Activated T-cell treated with anti-CD3 and anti-CD28 coated beads, Interleukin-2, amount 50 U/mL, for 4 hours (primary cell): ENCODE measurements at regions not wholly inside any gene's neighbourhood (a gene's known extent, or its start where the extent isn't known, plus 50 kb on each side); places are given as distances from the start of the nearest gene placed in this dataset.

ENCODE experiments used
- ATAC-seq, 2 donors: fragments of 200-7000 bp; cut with Tn5 transposase; one replicate each; pipeline ENCODE4 v1.10.0; 2021
- DNase-seq: peaks from one replicate; pipeline ENCODE4 v3.0.0-alpha.2; 2020
- H3K27me3 Mint-ChIP-seq: one replicate; pipeline ENCODE4 v1.8.0; 2021; ENCODE audit warnings: low read depth, mixed read lengths
- H3K36me3 Mint-ChIP-seq: one replicate; pipeline ENCODE4 v1.8.0; 2022; ENCODE audit warnings: mixed read lengths; ENCODE audit not compliant: insufficient read depth
- H3K4me1 Mint-ChIP-seq: one replicate; pipeline ENCODE4 v1.8.0; 2021; ENCODE audit warnings: low read depth, mixed read lengths
- H3K4me3 Mint-ChIP-seq: one replicate; pipeline ENCODE4 v1.8.0; 2021; ENCODE audit warnings: mild to moderate bottlenecking, moderate library complexity, mixed read lengths
- H3K9me3 Mint-ChIP-seq: one replicate; pipeline ENCODE4 v1.8.0; 2021; ENCODE audit warnings: mixed read lengths

DNA sequence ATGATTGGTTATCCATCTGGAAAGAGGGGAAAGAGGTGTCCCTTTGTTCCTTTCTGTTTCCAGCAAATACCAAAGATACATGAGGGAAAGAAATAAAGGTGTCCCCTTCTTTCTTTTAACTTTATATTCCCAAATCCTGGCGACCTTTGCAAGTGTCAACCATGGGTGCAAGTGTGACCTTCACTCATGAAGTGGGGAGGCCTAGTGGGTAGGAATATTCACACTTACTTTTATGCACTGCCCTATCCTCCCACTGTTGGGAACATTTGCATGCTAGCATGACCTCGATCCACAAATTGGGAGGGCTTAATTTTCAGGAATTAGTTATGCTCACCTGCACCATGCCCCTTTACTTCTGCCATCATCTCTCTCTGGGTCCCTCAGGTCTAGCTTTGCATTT is 70.2 kb upstream of the ZNF804A start:
- peaks cover 19% of the 10 kb centered on the region for H3K9me3 Mint-ChIP-seq
- H3K4me1 Mint-ChIP-seq, result no peaks in the 10 kb centered on the region
- H3K27me3 Mint-ChIP-seq, result no peaks in the 10 kb centered on the region
- DNase-seq (no peak), ATAC-seq (no peak)
- H3K4me3 Mint-ChIP-seq, result no peak overlapping the region
- H3K36me3 Mint-ChIP-seq, result no peaks in the 10 kb centered on the region

DNA sequence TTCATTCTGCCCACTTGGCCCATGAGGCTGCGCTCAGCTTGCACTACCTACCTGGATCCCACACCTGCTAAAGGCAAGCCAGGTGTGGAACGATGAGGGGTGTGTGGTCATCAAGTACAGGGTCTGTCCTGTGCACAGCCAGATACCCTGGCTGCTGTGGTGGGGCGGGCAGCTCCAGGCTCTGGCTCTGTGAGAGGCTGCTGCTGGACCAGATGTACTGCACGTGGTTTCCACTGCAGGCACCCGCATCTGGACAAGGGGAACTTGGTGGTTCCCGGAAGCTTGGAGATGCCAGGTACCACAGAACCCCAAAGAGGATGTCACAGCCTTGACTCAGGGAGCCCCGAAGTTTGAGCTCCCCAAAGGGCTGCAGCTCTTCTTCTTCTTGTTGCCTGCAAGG is 68.1 kb upstream of the ZNF804A start:
- H3K36me3 Mint-ChIP-seq, result no peaks in the 10 kb centered on the region

DNA sequence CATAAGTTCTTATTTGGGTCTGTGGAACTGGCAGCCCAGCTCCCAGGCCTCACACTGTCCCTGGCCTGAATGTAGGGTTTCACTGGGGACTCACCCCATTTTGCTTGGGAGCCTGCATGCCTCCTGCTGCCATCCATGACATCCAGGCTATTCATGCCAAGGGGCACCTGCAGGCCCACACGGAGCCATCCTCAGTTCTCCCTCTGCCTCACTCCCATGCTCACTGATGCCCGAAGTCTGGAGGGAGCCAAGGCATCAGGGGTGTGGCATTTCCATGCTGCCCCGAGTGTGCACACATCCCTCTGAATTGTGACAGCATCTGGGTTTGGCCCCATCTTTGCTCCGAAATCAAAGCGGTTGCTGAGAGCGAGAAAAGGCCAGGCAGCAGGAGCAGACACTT is 67.4 kb upstream of the ZNF804A start:
- no peak for DNase-seq
- Mint-ChIP-seq H3K36me3 (no peaks in the 10 kb centered on the region), H3K4me1 (no peaks in the 10 kb centered on the region), H3K4me3 (no peak overlapping the region), H3K9me3 (peaks cover 19% of the 10 kb centered on the region), H3K27me3 (no peaks in the 10 kb centered on the region)
- ATAC-seq, result no peak

More for the DNA sequence above, 68.1 kb upstream of the ZNF804A start:
- H3K4me3 Mint-ChIP-seq, result no peak overlapping the region
- H3K27me3 Mint-ChIP-seq, result no peaks in the 10 kb centered on the region
- DNase-seq (no peak), ATAC-seq (no peak)
- H3K4me1 Mint-ChIP-seq, result no peaks in the 10 kb centered on the region
- H3K9me3 Mint-ChIP-seq, result peaks cover 19% of the 10 kb centered on the region

DNA sequence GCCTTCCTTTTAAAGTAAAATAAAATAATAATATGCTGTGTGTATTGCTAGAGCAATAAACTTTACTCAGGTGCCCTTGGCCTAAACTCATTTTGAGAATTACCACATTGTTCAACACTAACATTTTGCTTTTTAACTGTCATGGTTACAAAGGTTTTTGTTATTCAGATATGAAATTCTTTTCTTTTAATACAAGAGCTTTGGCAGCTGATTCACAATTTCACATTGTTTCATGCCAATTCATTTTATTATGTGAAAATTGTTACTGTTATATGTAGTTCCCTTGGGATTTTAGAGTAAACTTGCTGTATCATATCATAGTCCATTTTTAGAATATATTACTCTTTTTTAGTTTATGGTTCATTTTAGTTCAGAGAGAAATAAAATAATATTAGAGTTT is 65.8 kb upstream of the ZNF804A start:
- ATAC-seq, result no peak
- Mint-ChIP-seq H3K36me3 (no peaks in the 10 kb centered on the region), H3K4me3 (no peak overlapping the region), H3K27me3 (no peaks in the 10 kb centered on the region), H3K4me1 (no peaks in the 10 kb centered on the region), H3K9me3 (peaks cover 11% of the 10 kb centered on the region)
- DNase-seq, result no peak

DNA sequence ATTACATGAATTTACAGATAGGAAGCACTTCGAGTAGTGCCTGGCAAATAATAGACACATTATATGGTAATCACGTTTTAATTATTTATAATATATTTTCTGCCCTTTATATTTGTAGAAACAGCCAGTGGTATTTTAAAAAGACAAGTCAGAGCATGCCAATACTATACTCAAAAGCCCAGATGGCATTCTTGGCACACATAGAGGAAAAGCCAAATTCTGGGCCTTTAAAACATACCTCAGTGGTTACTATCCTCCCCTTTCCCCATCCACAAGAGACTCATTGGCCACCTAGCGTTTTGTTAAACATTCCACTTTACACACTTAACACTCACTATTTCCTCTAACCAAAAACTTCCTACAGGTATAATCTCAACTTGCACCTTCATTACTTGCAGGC is 63.3 kb upstream of the ZNF804A start:
- Mint-ChIP-seq H3K4me1 (no peaks in the 10 kb centered on the region), H3K36me3 (no peaks in the 10 kb centered on the region), H3K9me3 (no peaks in the 10 kb centered on the region), H3K27me3 (no peaks in the 10 kb centered on the region), H3K4me3 (no peak overlapping the region)
- DNase-seq (no peak), ATAC-seq (no peak)

DNA sequence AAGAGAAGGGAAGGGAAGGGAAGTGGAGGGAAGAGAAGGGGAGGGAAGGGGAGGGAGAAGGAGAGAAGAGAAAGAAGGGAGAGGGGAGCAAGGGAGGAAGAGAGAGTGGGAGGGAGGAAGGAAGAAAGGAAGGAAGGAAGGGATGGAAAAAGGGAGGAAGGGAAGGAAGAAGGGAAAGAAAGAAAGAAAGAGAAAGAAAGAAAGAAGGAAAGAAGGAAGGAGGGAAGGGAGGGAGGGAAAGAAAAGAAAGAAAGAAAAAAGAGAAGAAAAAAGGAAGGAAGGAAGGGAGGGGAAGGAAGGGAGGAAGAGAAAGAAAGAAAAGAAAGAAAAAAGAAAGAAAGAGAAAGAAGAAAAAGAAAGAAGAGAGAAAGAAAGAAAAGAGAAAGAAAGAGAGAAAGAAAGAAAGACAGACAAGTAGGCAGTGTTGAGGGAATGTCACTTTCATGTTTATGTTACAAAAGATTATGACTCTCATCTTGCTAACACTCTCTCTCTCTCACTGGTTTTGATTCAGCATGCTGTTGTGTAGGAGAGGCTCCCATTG is 58.0 kb upstream of the ZNF804A start:
- no peaks in the 10 kb centered on the region for H3K4me1 Mint-ChIP-seq
- DNase-seq (no peak), ATAC-seq (no peak)
- no peaks in the 10 kb centered on the region for H3K36me3 Mint-ChIP-seq
- no peak overlapping the region for H3K4me3 Mint-ChIP-seq
- H3K9me3 Mint-ChIP-seq, result no peaks in the 10 kb centered on the region
- H3K27me3 Mint-ChIP-seq, result no peaks in the 10 kb centered on the region

DNA sequence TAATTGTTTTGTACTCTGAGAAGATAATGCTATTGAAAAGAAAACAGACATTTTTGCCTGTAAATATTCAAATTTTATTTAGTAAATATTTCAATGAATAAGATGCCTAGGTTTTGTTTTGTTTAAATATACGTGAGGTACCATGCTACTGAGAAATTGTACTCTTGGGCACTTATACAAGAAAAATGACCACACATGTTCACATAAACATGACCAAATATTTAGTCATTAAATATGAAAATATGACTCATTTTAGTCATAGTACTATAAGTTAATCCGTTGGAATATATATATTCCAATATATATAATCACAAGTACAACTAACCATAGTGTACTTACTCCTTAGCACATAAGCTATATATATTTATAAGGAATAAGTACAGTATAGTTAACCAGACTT is 56.7 kb upstream of the ZNF804A start:
- Mint-ChIP-seq H3K27me3 (no peaks in the 10 kb centered on the region), H3K9me3 (no peaks in the 10 kb centered on the region), H3K4me1 (no peaks in the 10 kb centered on the region), H3K4me3 (no peak overlapping the region), H3K36me3 (no peaks in the 10 kb centered on the region)
- DNase-seq (no peak), ATAC-seq (no peak)

DNA sequence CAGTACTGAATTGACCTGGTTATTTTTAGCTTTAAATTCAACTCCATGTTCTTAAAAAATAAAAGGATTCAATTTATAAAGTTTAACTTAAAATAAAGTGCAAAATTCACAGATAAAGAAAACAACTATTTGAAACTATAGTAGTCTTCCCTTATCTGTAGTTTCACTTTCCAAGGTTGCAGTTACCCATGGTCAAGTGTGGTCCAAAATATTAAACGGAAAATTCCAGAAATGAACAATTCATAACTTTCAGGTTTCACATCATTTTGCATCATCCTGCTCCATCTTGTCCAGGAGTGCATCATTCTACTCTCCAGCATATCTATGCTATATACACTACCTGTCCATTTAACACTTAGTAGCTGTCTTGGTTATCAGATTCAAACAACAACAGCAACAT is 54.5 kb upstream of the ZNF804A start:
- Mint-ChIP-seq H3K4me1 (no peaks in the 10 kb centered on the region), H3K4me3 (no peak overlapping the region), H3K36me3 (no peaks in the 10 kb centered on the region), H3K27me3 (no peaks in the 10 kb centered on the region), H3K9me3 (no peaks in the 10 kb centered on the region)
- ATAC-seq, result no peak
- DNase-seq, result no peak
